PC-3 (cell line): ENCODE measurements at regions not wholly inside any gene's neighbourhood (a gene's known extent, or its start where the extent isn't known, plus 50 kb on each side); places are given as distances from the start of the nearest gene placed in this dataset.

ENCODE experiments used
- CTCF ChIP-seq: fragments of 300-600 bp; sonication (generic); conservative IDR thresholded peaks from 2 replicates; pipeline ENCODE4 v1.5.1; 2017; ENCODE audit warnings: antibody characterized with exemption, low read depth, mild to moderate bottlenecking, low read length
- EZH2 ChIP-seq: fragments of 300-600 bp; sonication (generic); IDR thresholded peaks from one replicate; pipeline ENCODE4 v1.6.1; 2017; ENCODE audit warnings: antibody characterized with exemption, mild to moderate bottlenecking, low read length; ENCODE audit not compliant: unreplicated experiment
- EZH2phosphoT487 ChIP-seq: fragments of 300-600 bp; sonication (generic); IDR thresholded peaks from 2 replicates; pipeline ENCODE4 v1.6.1; 2018; ENCODE audit warnings: mild to moderate bottlenecking, antibody characterized with exemption, low read length, borderline replicate concordance

DNA sequence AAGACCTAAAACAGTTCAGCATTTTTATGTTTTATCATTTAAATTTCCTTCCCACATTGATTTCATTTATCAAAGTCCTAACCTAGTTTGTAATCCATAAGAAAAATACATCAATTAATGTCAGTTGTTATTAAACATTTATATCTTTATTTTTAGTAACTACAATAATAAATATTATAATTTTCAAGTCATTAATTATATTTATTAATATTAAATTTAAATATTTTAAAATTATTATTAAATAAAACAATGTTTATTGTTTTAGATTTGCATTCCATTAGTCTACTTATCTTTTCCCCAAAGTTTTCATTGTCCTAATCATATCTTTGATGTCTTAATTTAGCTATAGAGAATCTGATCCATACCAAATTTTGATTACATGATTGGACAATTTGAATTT lies 368.9 kb downstream of the PLA2G4A start:
- TF ChIP-seq CTCF (no peak), EZH2 (no peak), EZH2phosphoT487 (no peak)
